Activated CD4-positive, alpha-beta T cell treated with anti-CD3 and anti-CD28 coated beads for 36 hours (primary cell): ENCODE measurements at regions not wholly inside any gene's neighbourhood (a gene's known extent, or its start where the extent isn't known, plus 50 kb on each side); places are given as distances from the start of the nearest gene placed in this dataset.

ENCODE experiments used
- ATAC-seq: fragments of 200-7000 bp; cut with Tn5 transposase; one replicate; pipeline ENCODE4 v1.10.0; 2021; ENCODE audit warnings: mild to moderate bottlenecking, moderate library complexity
- CTCF ChIA-PET: fragments of 350-600 bp; sonication (Branson Sonifier 250); formaldehyde crosslinking; loops from one replicate; lab custom pipeline; 2021; ENCODE audit warnings: antibody characterized with exemption; lab: Charles Lee
- POLR2A ChIA-PET: fragments of 350-600 bp; sonication (Branson Sonifier 250); formaldehyde crosslinking; loops from one replicate; lab custom pipeline; 2021; ENCODE audit warnings: antibody characterized with exemption, inconsistent platforms; lab: Charles Lee
- DNase-seq: peaks from one replicate; pipeline ENCODE4 v3.0.0-alpha.2; 2020
- H3K27ac Mint-ChIP-seq: one replicate; pipeline ENCODE4 v1.8.0; 2021; ENCODE audit warnings: mixed read lengths
- H3K27me3 Mint-ChIP-seq: one replicate; pipeline ENCODE4 v1.8.0; 2021; ENCODE audit warnings: mixed read lengths
- H3K36me3 Mint-ChIP-seq: one replicate; pipeline ENCODE4 v1.8.0; 2021; ENCODE audit warnings: low read depth, mixed read lengths
- H3K4me1 Mint-ChIP-seq: one replicate; pipeline ENCODE4 v1.8.0; 2021; ENCODE audit warnings: mixed read lengths
- H3K4me3 Mint-ChIP-seq: one replicate; pipeline ENCODE4 v1.8.0; 2021; ENCODE audit warnings: mild to moderate bottlenecking, moderate library complexity, mixed read lengths
- H3K9me3 Mint-ChIP-seq: one replicate; pipeline ENCODE4 v1.8.0; 2021; ENCODE audit warnings: low read depth, mixed read lengths
- intact Hi-C, 2 experiments: fragments of 100-400 bp; cut with DNase I in 1 of 2; cut with micrococcal nuclease in 1 of 2; formaldehyde crosslinking; loops; one replicate each; pipeline versions ENCODE4 v1.14.2 to v1.15.1; 2022 to 2024; cut with DNase I, micrococcal nuclease

GRCh38 chr3:154716170-154716569 is 286.2 kb upstream of the GPR149 start:
- Mint-ChIP-seq H3K36me3 (no peaks in the 10 kb centered on the region), H3K27ac (no peak overlapping the region), H3K9me3 (no peaks in the 10 kb centered on the region), H3K4me3 (no peak overlapping the region), H3K27me3 (no peaks in the 10 kb centered on the region), H3K4me1 (no peaks in the 10 kb centered on the region)
- intact Hi-C loops, result no loop called here
- ATAC-seq (no peak), DNase-seq (no peak)
- CTCF ChIA-PET, result no interaction called here
- POLR2A ChIA-PET, result no interaction called here

DNA sequence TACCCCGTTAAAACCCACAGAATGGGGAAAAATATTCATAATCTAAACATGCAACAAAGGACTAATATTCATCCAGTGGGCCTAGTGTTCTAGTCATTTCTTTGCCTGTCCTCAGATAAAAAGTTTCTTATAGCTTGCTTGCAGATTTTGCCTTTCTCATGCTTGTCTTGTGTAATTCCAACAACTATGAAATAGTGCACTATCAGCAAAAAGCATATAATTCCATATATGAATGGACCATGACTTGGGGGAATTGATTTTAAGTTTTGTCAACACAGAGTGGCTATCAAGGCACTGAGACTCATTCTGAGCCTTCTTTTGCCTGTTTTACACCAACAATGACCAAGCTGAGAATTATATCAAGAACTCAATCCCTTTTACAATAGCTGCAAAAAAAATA is 278.6 kb upstream of the GPR149 start:
- H3K27me3 Mint-ChIP-seq, result no peaks in the 10 kb centered on the region

GRCh38 chr3:154701055-154701454 is 271.1 kb upstream of the GPR149 start:
- H3K4me3 Mint-ChIP-seq, result no peak overlapping the region
- no peaks in the 10 kb centered on the region for H3K36me3 Mint-ChIP-seq
- no peaks in the 10 kb centered on the region for H3K4me1 Mint-ChIP-seq
- ATAC-seq (no peak), DNase-seq (no peak)
- POLR2A ChIA-PET, result no interaction called here
- no peaks in the 10 kb centered on the region for H3K27me3 Mint-ChIP-seq
- CTCF ChIA-PET, result no interaction called here
- H3K27ac Mint-ChIP-seq, result no peak overlapping the region
- intact Hi-C loops, result no loop called here
- no peaks in the 10 kb centered on the region for H3K9me3 Mint-ChIP-seq

More for the DNA sequence above, 278.6 kb upstream of the GPR149 start:
- no peaks in the 10 kb centered on the region for H3K9me3 Mint-ChIP-seq
- intact Hi-C loops, result no loop called here
- ChIA-PET CTCF (no interaction called here), POLR2A (no interaction called here)
- DNase-seq (no peak), ATAC-seq (no peak)
- no peak overlapping the region for H3K27ac Mint-ChIP-seq
- no peaks in the 10 kb centered on the region for H3K4me1 Mint-ChIP-seq
- no peaks in the 10 kb centered on the region for H3K36me3 Mint-ChIP-seq
- no peak overlapping the region for H3K4me3 Mint-ChIP-seq

GRCh38 chr3:154690413-154690812 is 260.4 kb upstream of the GPR149 start:
- ChIA-PET POLR2A (no interaction called here), CTCF (no interaction called here)
- Mint-ChIP-seq H3K4me3 (no peak overlapping the region), H3K36me3 (no peaks in the 10 kb centered on the region), H3K27ac (no peak overlapping the region), H3K27me3 (no peaks in the 10 kb centered on the region), H3K4me1 (no peaks in the 10 kb centered on the region), H3K9me3 (no peaks in the 10 kb centered on the region)
- DNase-seq (no peak), ATAC-seq (peak; percentile 6)
- intact Hi-C loops, result no loop called here

- Mint-ChIP-seq H3K27ac (no peak overlapping the region), H3K27me3 (no peaks in the 10 kb centered on the region), H3K4me1 (no peaks in the 10 kb centered on the region), H3K36me3 (no peaks in the 10 kb centered on the region), H3K9me3 (peaks cover 10% of the 10 kb centered on the region), H3K4me3 (no peak overlapping the region)
- ChIA-PET POLR2A (no interaction called here), CTCF (no interaction called here)
- no peak for ATAC-seq
- DNase-seq, result no peak
- intact Hi-C loops, result no loop called here
Observed at GRCh38 chr3:154684440-154684839, 254.4 kb upstream of the GPR149 start.

DNA sequence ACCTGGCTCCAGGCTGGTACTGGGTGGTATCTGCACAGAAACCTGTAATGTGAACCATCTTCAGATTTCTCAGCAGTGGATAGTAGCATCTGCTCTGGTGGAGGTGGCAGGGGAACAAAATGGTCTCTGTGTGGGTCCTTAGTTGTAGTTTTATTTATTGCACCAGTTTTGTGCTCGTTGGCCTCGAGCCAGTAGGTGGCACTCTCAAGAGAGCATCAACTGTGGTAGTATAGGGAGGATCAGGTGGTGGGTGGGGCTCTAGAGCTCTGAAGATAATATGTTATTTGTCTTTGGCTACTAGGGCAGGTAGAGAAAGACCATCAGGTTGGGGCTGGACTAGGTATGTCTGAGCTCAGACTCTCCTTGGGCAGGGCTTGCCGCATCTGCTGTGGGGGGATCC is 254.0 kb upstream of the GPR149 start:
- H3K27me3 Mint-ChIP-seq, result no peaks in the 10 kb centered on the region
- H3K4me3 Mint-ChIP-seq, result no peak overlapping the region
- intact Hi-C loops, result no loop called here
- no peak for DNase-seq
- ChIA-PET CTCF (no interaction called here), POLR2A (no interaction called here)
- peaks cover 10% of the 10 kb centered on the region for H3K9me3 Mint-ChIP-seq
- no peak overlapping the region for H3K27ac Mint-ChIP-seq
- no peaks in the 10 kb centered on the region for H3K4me1 Mint-ChIP-seq
- no peaks in the 10 kb centered on the region for H3K36me3 Mint-ChIP-seq
- ATAC-seq, result no peak

- H3K36me3 Mint-ChIP-seq, result no peaks in the 10 kb centered on the region
- no peaks in the 10 kb centered on the region for H3K27me3 Mint-ChIP-seq
- POLR2A ChIA-PET, result no interaction called here
- H3K4me3 Mint-ChIP-seq, result no peak overlapping the region
- intact Hi-C loops, result no loop called here
- H3K9me3 Mint-ChIP-seq, result peaks cover 4% of the 10 kb centered on the region
- no peak overlapping the region for H3K27ac Mint-ChIP-seq
- ATAC-seq, result no peak
- CTCF ChIA-PET, result no interaction called here
- no peak for DNase-seq
- no peaks in the 10 kb centered on the region for H3K4me1 Mint-ChIP-seq
Observed at GRCh38 chr3:154678041-154678654, 248.2 kb upstream of the GPR149 start.

GRCh38 chr3:154668835-154669234 is 238.8 kb upstream of the GPR149 start:
- DNase-seq (no peak), ATAC-seq (no peak)
- H3K9me3 Mint-ChIP-seq, result peaks cover 3% of the 10 kb centered on the region
- no peaks in the 10 kb centered on the region for H3K36me3 Mint-ChIP-seq
- intact Hi-C loops, result no loop called here
- H3K4me3 Mint-ChIP-seq, result no peak overlapping the region
- ChIA-PET POLR2A (no interaction called here), CTCF (no interaction called here)
- H3K4me1 Mint-ChIP-seq, result no peaks in the 10 kb centered on the region
- H3K27me3 Mint-ChIP-seq, result no peaks in the 10 kb centered on the region
- no peak overlapping the region for H3K27ac Mint-ChIP-seq

DNA sequence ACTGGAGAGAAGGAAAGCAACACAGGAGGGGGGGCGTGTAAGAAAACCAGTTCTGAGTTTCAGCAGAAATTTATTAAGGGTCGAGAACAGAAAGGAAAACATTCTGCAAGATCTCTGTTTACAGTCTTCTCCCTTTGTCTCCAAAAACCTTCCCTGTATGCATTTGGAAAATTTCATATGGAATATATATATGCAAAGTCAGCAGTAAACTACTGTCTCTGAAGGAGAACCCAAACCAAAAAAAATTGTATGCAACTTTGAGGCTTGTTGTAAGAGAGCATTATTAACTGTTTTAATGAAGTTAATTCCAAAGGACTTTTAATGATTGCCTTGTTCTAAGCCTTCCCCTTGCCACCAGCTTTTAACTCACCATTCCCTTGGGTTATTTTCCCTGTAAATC is 238.2 kb upstream of the GPR149 start:
- DNase-seq (no peak), ATAC-seq (no peak)
- H3K9me3 Mint-ChIP-seq, result peaks cover 4% of the 10 kb centered on the region
- ChIA-PET POLR2A (no interaction called here), CTCF (no interaction called here)
- no peak overlapping the region for H3K4me3 Mint-ChIP-seq
- H3K27me3 Mint-ChIP-seq, result no peaks in the 10 kb centered on the region
- H3K4me1 Mint-ChIP-seq, result no peaks in the 10 kb centered on the region
- H3K27ac Mint-ChIP-seq, result no peak overlapping the region
- intact Hi-C loops, result no loop called here
- H3K36me3 Mint-ChIP-seq, result no peaks in the 10 kb centered on the region

DNA sequence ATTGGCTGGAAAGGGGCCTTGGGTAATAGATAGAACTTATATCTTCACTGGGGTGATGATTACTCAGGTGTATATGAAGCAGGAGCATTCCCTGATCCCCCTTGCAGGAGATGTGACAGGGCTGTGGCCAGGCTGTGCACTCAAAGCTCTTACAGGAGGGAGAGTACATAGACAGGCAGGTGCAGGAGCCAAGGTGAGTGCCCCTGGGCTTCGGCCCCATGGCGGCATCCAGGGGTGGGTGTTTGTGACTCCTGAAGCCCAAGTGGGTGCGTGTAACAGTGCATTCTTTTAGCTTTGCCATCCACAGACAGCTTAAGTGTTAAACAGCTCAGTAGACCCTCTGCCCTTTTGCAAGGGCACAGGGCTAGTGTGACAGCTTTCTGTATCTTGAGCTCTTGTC is 236.6 kb upstream of the GPR149 start:
- peaks cover 4% of the 10 kb centered on the region for H3K9me3 Mint-ChIP-seq
- no peak for ATAC-seq
- CTCF ChIA-PET, result no interaction called here
- no peaks in the 10 kb centered on the region for H3K36me3 Mint-ChIP-seq
- intact Hi-C loops, result no loop called here
- no peak overlapping the region for H3K4me3 Mint-ChIP-seq
- no peak overlapping the region for H3K27ac Mint-ChIP-seq
- POLR2A ChIA-PET, result no interaction called here
- H3K27me3 Mint-ChIP-seq, result no peaks in the 10 kb centered on the region
- no peaks in the 10 kb centered on the region for H3K4me1 Mint-ChIP-seq
- no peak for DNase-seq

GRCh38 chr3:154664714-154665113 is 234.7 kb upstream of the GPR149 start:
- ATAC-seq (no peak), DNase-seq (no peak)
- ChIA-PET CTCF (no interaction called here), POLR2A (no interaction called here)
- Mint-ChIP-seq H3K4me3 (no peak overlapping the region), H3K36me3 (no peaks in the 10 kb centered on the region), H3K4me1 (no peaks in the 10 kb centered on the region), H3K9me3 (peaks cover 4% of the 10 kb centered on the region), H3K27ac (no peak overlapping the region), H3K27me3 (no peaks in the 10 kb centered on the region)
- intact Hi-C loops, result no loop called here

DNA sequence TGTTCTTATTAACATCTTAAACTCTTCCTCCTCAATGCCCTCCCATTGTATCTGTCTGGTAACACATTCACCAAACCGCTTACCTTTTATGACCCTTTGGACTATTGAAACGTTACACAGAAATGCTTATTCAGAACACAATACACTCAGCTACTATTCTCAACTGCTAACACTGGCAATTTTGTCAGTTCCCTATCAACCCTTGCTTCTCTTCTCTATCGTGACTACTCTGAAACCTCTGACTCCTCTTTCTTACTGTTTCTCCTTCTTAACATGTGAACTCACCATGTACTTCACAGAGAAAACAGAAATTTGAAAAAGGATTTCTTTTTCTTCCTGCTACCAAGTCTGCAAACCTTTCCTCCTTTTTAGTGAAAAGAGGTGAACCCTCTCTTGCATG is 232.9 kb upstream of the GPR149 start:
- CTCF ChIA-PET, result no interaction called here

GRCh38 chr3:154660811-154661210 is 230.8 kb upstream of the GPR149 start:
- Mint-ChIP-seq H3K27ac (no peak overlapping the region), H3K27me3 (no peaks in the 10 kb centered on the region), H3K4me3 (no peak overlapping the region), H3K36me3 (no peaks in the 10 kb centered on the region), H3K4me1 (no peaks in the 10 kb centered on the region), H3K9me3 (peaks cover 3% of the 10 kb centered on the region)
- DNase-seq (no peak), ATAC-seq (no peak)
- intact Hi-C loops, result no loop called here
- CTCF ChIA-PET, result no interaction called here
- POLR2A ChIA-PET, result no interaction called here

More for the DNA sequence above, 232.9 kb upstream of the GPR149 start:
- DNase-seq (no peak), ATAC-seq (no peak)
- no peaks in the 10 kb centered on the region for H3K36me3 Mint-ChIP-seq
- H3K4me3 Mint-ChIP-seq, result no peak overlapping the region
- POLR2A ChIA-PET, result no interaction called here
- no peaks in the 10 kb centered on the region for H3K4me1 Mint-ChIP-seq
- H3K9me3 Mint-ChIP-seq, result peaks cover 4% of the 10 kb centered on the region
- intact Hi-C loops, result no loop called here
- H3K27ac Mint-ChIP-seq, result no peak overlapping the region
- H3K27me3 Mint-ChIP-seq, result no peaks in the 10 kb centered on the region
